ENCODE measurements at regions not wholly inside any gene's neighbourhood (a gene's known extent, or its start where the extent isn't known, plus 50 kb on each side); places are given as distances from the start of the nearest gene placed in this dataset.

- Histone ChIP-seq H3K79me2 (ENCODE audit: low read length) (no peaks in the 10 kb centered on the region), H3K9me3 (replicated peaks; ENCODE audit: insufficient read depth, low read length) (no peaks in the 10 kb centered on the region)
These were observed 92.6 kb downstream of the OR5AK2 start for GRCh38 chr11:57081356-57081755.

GRCh38 chr11:57082125-57082524 lies 93.4 kb downstream of the OR5AK2 start:
- no peaks in the 10 kb centered on the region for H3K27me3 ChIP-seq (replicated peaks; ENCODE audit: insufficient read depth, low read length)
- no peak overlapping the region for H3K4me2 ChIP-seq (ENCODE audit: low read depth, low read length)
- no peak overlapping the region for H3K9ac ChIP-seq (ENCODE audit: low read length)
- TF ChIP-seq CTCF (IDR thresholded peaks at IDR 0.05; ENCODE audit: low read length), result no peak
- no peak for TF ChIP-seq EZH2 (optimal IDR thresholded peaks at IDR 0.05; ENCODE audit: low read depth, low read length)
- no peak for TF ChIP-seq EZH2phosphoT487 (IDR thresholded peaks at IDR 0.05; ENCODE audit: low read length)
- no peaks in the 10 kb centered on the region for H3F3A ChIP-seq (ENCODE audit: insufficient read depth, low read length)
- no peak for DNase-seq
- no peak overlapping the region for H3K4me3 ChIP-seq (ENCODE audit: low read length)
- no peaks in the 10 kb centered on the region for H3K79me2 ChIP-seq (ENCODE audit: low read length)
- no peak overlapping the region for H3K27ac ChIP-seq (ENCODE audit: low read length)
- no peaks in the 10 kb centered on the region for H4K20me1 ChIP-seq (ENCODE audit: insufficient read depth, low read length)
- no peaks in the 10 kb centered on the region for H3K36me3 ChIP-seq (replicated peaks; ENCODE audit: insufficient read depth, low read length)
- no peaks in the 10 kb centered on the region for H3K9me3 ChIP-seq (replicated peaks; ENCODE audit: insufficient read depth, low read length)
- no peak overlapping the region for H2AFZ ChIP-seq (ENCODE audit: low read length)
- H3K4me1 ChIP-seq (ENCODE audit: low read length), result no peaks in the 10 kb centered on the region
- H3K9me2 ChIP-seq (replicated peaks; ENCODE audit: insufficient read depth, low read length), result no peaks in the 10 kb centered on the region

More at GRCh38 chr11:57081356-57081755, 92.6 kb downstream of the OR5AK2 start:
- Histone ChIP-seq H3K9ac (ENCODE audit: low read length) (no peak overlapping the region), H4K20me1 (ENCODE audit: insufficient read depth, low read length) (no peaks in the 10 kb centered on the region), H3K36me3 (replicated peaks; ENCODE audit: insufficient read depth, low read length) (no peaks in the 10 kb centered on the region), H3K4me1 (ENCODE audit: low read length) (no peaks in the 10 kb centered on the region), H3F3A (ENCODE audit: insufficient read depth, low read length) (no peaks in the 10 kb centered on the region), H3K27me3 (replicated peaks; ENCODE audit: insufficient read depth, low read length) (no peaks in the 10 kb centered on the region), H2AFZ (ENCODE audit: low read length) (no peak overlapping the region), H3K9me2 (replicated peaks; ENCODE audit: insufficient read depth, low read length) (no peaks in the 10 kb centered on the region), H3K4me2 (ENCODE audit: low read depth, low read length) (no peak overlapping the region), H3K4me3 (ENCODE audit: low read length) (no peak overlapping the region), H3K27ac (ENCODE audit: low read length) (no peak overlapping the region)
- no peak for DNase-seq
- TF ChIP-seq EZH2phosphoT487 (IDR thresholded peaks at IDR 0.05; ENCODE audit: low read length) (no peak), CTCF (IDR thresholded peaks at IDR 0.05; ENCODE audit: low read length) (no peak), EZH2 (optimal IDR thresholded peaks at IDR 0.05; ENCODE audit: low read depth, low read length) (no peak)

- Histone ChIP-seq H3K79me2 (ENCODE audit: low read length) (no peaks in the 10 kb centered on the region), H3K27me3 (replicated peaks; ENCODE audit: insufficient read depth, low read length) (no peaks in the 10 kb centered on the region), H3F3A (ENCODE audit: insufficient read depth, low read length) (no peaks in the 10 kb centered on the region), H3K36me3 (replicated peaks; ENCODE audit: insufficient read depth, low read length) (no peaks in the 10 kb centered on the region), H3K9me2 (replicated peaks; ENCODE audit: insufficient read depth, low read length) (no peaks in the 10 kb centered on the region), H3K9ac (ENCODE audit: low read length) (no peak overlapping the region), H3K27ac (ENCODE audit: low read length) (no peak overlapping the region), H3K4me3 (ENCODE audit: low read length) (no peak overlapping the region), H3K9me3 (replicated peaks; ENCODE audit: insufficient read depth, low read length) (no peaks in the 10 kb centered on the region), H3K4me1 (ENCODE audit: low read length) (no peaks in the 10 kb centered on the region), H3K4me2 (ENCODE audit: low read depth, low read length) (no peak overlapping the region), H4K20me1 (ENCODE audit: insufficient read depth, low read length) (no peaks in the 10 kb centered on the region), H2AFZ (ENCODE audit: low read length) (no peak overlapping the region)
- no peak for DNase-seq
- TF ChIP-seq CTCF (IDR thresholded peaks at IDR 0.05; ENCODE audit: low read length) (no peak), EZH2 (optimal IDR thresholded peaks at IDR 0.05; ENCODE audit: low read depth, low read length) (no peak), EZH2phosphoT487 (IDR thresholded peaks at IDR 0.05; ENCODE audit: low read length) (no peak)
These were observed 95.1 kb downstream of the OR5AK2 start for GRCh38 chr11:57083641-57084385.

Measured in MM.1S (cell line).